Endothelial cell of umbilical vein (primary cell): ENCODE measurements at regions not wholly inside any gene's neighbourhood (a gene's known extent, or its start where the extent isn't known, plus 50 kb on each side); places are given as distances from the start of the nearest gene placed in this dataset.

Experiments
- BruUV-seq: library from RNA; stranded (reverse); fragments of 400-500 nt; replicated peaks from 2 replicates; lab custom pipeline; 2021; lab: Mats Ljungman, UMichigan
- CTCF ChIA-PET: fragments of 300-600, 350-600 bp; sonication (Branson Sonifier 250); formaldehyde crosslinking; loops from one replicate; lab custom pipeline; 2021; ENCODE audit warnings: antibody characterized with exemption, inconsistent platforms; lab: Charles Lee
- POLR2A ChIA-PET: fragments of 300-600, 350-600 bp; sonication (Branson Sonifier 250); formaldehyde crosslinking; loops from one replicate; lab custom pipeline; 2021; ENCODE audit warnings: antibody characterized with exemption, inconsistent platforms; lab: Charles Lee
- DNase-seq: peaks from one replicate; pipeline ENCODE4 v3.0.0-alpha.2; 2011; ENCODE audit warnings: low read depth, low spot score
- FAIRE-seq: peaks from 2 replicates; lab custom pipeline; 2011; peaks lifted over from hg19 to GRCh38; lab: Jason Lieb, UNC
- H2AFZ ChIP-seq: 2 replicates; pipeline ENCODE4 v1.6.0; 2012; ENCODE audit warnings: low read depth, low read length, control low read depth, inconsistent platforms
- H3K27ac ChIP-seq: 2 replicates; pipeline ENCODE4 v1.5.1; 2011; ENCODE audit warnings: low read depth, mild to moderate bottlenecking, control low read depth, low read length, moderate library complexity; ENCODE audit not compliant: insufficient read depth
- H3K27me3 ChIP-seq, 2 experiments: 2 replicates each; pipeline versions ENCODE4 v1.6.0 to v1.6.1; 2011; ENCODE audit warnings: low read length in 2 of 2, mixed read lengths in 1 of 2; ENCODE audit not compliant: control insufficient read depth in 2 of 2, insufficient read depth in 2 of 2
- H3K36me3 ChIP-seq, 2 experiments: 2 replicates in 1 of 2; 3 replicates in 1 of 2; pipeline ENCODE4 v1.5.1; 2011; ENCODE audit warnings: low read length in 2 of 2, mild to moderate bottlenecking in 1 of 2, moderate library complexity in 1 of 2; ENCODE audit not compliant: control insufficient read depth in 2 of 2, insufficient read depth in 2 of 2; ENCODE audit errors: extremely low read depth in 1 of 2
- H3K4me1 ChIP-seq: 3 replicates; pipeline ENCODE4 v1.5.1; 2011; ENCODE audit warnings: mild to moderate bottlenecking, low read length; ENCODE audit not compliant: control insufficient read depth, insufficient read depth; ENCODE audit errors: extremely low read depth
- H3K4me2 ChIP-seq: 2 replicates; pipeline ENCODE4 v1.6.1; 2011; ENCODE audit warnings: low read length, control low read depth, mixed read lengths; ENCODE audit not compliant: insufficient read depth
- H3K4me3 ChIP-seq, 3 experiments: fragments of 200-600 bp in 1 of 3; sonication (generic), shearing (Covaris generic) in 1 of 3; replicated peaks in 1 of 3; 2 replicates each; pipeline ENCODE4 v1.5.1; 2011 to 2016; ENCODE audit warnings: control low read depth in 3 of 3, low read length in 3 of 3, mild to moderate bottlenecking in 2 of 3, inconsistent platforms in 1 of 3, low read depth in 1 of 3, moderate library complexity in 1 of 3; ENCODE audit not compliant: insufficient read depth in 1 of 3
- H3K79me2 ChIP-seq: 2 replicates; pipeline ENCODE4 v1.6.0; 2012; ENCODE audit warnings: low read length, inconsistent platforms; ENCODE audit not compliant: control insufficient read depth, insufficient read depth
- H3K9ac ChIP-seq: replicated peaks from 2 replicates; pipeline ENCODE3; 2011; ENCODE audit warnings: low read length, control low read depth; ENCODE audit not compliant: insufficient read depth; ENCODE audit errors: extremely low read depth
- H3K9me1 ChIP-seq: replicated peaks from 3 replicates; pipeline ENCODE4 v1.6.0; 2011; ENCODE audit warnings: mild to moderate bottlenecking, low read length; ENCODE audit not compliant: control insufficient read depth, insufficient read depth; ENCODE audit errors: extremely low read depth
- H3K9me3 ChIP-seq: replicated peaks from 2 replicates; pipeline ENCODE4 v1.5.1; 2012; ENCODE audit warnings: low read length, inconsistent platforms; ENCODE audit not compliant: control insufficient read depth, insufficient read depth
- H4K20me1 ChIP-seq: replicated peaks from 2 replicates; pipeline ENCODE3; 2011; ENCODE audit warnings: mild to moderate bottlenecking, low read length; ENCODE audit not compliant: control insufficient read depth, insufficient read depth; ENCODE audit errors: extremely low read depth
- EZH2 ChIP-seq: IDR thresholded peaks from 2 replicates; pipeline ENCODE4 v1.6.1; 2012; ENCODE audit warnings: borderline replicate concordance, low read depth, mild to moderate bottlenecking, moderate library complexity, low read length, inconsistent platforms; ENCODE audit not compliant: severe bottlenecking
- FOS ChIP-seq: IDR thresholded peaks from 2 replicates; pipeline ENCODE4 v1.6.1; 2011; ENCODE audit warnings: mild to moderate bottlenecking, low read length, moderate library complexity, borderline replicate concordance; ENCODE audit not compliant: insufficient read depth
- GATA2 ChIP-seq: IDR thresholded peaks from 2 replicates; pipeline ENCODE4 v1.7.0; 2011; ENCODE audit warnings: low read depth, mild to moderate bottlenecking, moderate library complexity, mixed read lengths, low read length; ENCODE audit not compliant: insufficient read length, insufficient read depth
- JUN ChIP-seq: IDR thresholded peaks from 2 replicates; pipeline ENCODE4 v1.6.1; 2011; ENCODE audit warnings: borderline replicate concordance, low read depth; ENCODE audit not compliant: insufficient read length, insufficient read depth
- MYC ChIP-seq: IDR thresholded peaks from one replicate; pipeline ENCODE4 v1.6.1; 2011; ENCODE audit warnings: mild to moderate bottlenecking, low read depth, low read length
- POLR2A ChIP-seq: IDR thresholded peaks from 2 replicates; pipeline ENCODE4 v1.6.1; 2012; ENCODE audit warnings: low read depth, mild to moderate bottlenecking, control low read depth, low read length
- POLR2AphosphoS5 ChIP-seq: IDR thresholded peaks from 2 replicates; pipeline ENCODE4 v1.6.1; 2012; ENCODE audit warnings: low read depth, mild to moderate bottlenecking, control low read depth, low read length, moderate library complexity; ENCODE audit not compliant: insufficient read depth
- dilution Hi-C: fragments of 300-500 bp; cut with MboI; formaldehyde crosslinking; loops from one replicate; pipeline ENCODE4 v1.15.0; 2019; ENCODE audit warnings: low sequenced_read_pairs; ENCODE audit not compliant: extremely low pct_ligation_motif_present
- intact Hi-C: fragments of 100-400 bp; cut with micrococcal nuclease; formaldehyde crosslinking; loops from one replicate; pipeline ENCODE4 v1.10.0; 2022
- TF ChIP-seq, protein P1 (sequence below): IDR thresholded peaks from 2 replicates; pipeline ENCODE4 v1.6.1; 2011; ENCODE audit not compliant: insufficient read depth, insufficient read length
- TF ChIP-seq, protein P2 (sequence below), 2 donors: IDR thresholded peaks; 1 replicate in 1 of 2; 2 replicates in 1 of 2; pipeline ENCODE4 v1.5.1; 2011; ENCODE audit warnings: low read length in 2 of 2, mild to moderate bottlenecking in 2 of 2, moderate library complexity in 2 of 2, control low read depth in 1 of 2, inconsistent platforms in 1 of 2, low read depth in 1 of 2; ENCODE audit not compliant: insufficient read depth in 1 of 2; ENCODE audit errors: extremely low read depth in 1 of 2

DNA sequence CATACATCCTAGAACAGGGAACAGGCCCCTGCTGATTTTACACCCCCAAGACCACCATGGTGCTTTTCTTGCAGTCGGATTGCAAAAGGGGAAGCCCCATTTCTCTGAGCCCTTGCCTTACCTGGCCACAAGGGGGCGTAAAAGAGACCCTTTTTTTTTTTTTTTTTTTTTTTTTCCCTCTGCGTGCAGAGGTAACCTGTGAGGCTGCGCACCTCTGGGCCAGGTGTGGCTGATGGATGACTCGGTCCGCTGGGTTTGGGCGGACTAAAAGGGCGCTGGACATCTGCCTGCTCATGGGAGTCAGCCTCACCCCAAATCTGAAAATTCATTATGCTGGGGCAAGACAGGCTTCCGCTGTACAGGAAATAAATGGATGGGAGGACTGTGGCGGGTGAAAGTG lies 281.0 kb downstream of the CBLN1 start:
- Histone ChIP-seq H3K9me1 (no peaks in the 10 kb centered on the region), H3K27me3 (no peaks in the 10 kb centered on the region), H3K9ac (no peak overlapping the region), H3K9me3 (no peaks in the 10 kb centered on the region), H3K4me1 (no peaks in the 10 kb centered on the region), H3K4me2 (no peak overlapping the region), H3K4me3 (no peak overlapping the region), H4K20me1 (no peaks in the 10 kb centered on the region), H3K36me3 (no peaks in the 10 kb centered on the region), H3K27ac (no peak overlapping the region), H3K79me2 (no peaks in the 10 kb centered on the region), H2AFZ (no peak overlapping the region)
- intact Hi-C loops (no loop called here), dilution Hi-C loops (no loop called here)
- POLR2A ChIA-PET: no interaction called here
- CTCF ChIA-PET: no interaction called here
- FAIRE-seq (no peak), DNase-seq (no peak)
- no TSS peak for BruUV-seq
- TF ChIP-seq, protein P1, sequence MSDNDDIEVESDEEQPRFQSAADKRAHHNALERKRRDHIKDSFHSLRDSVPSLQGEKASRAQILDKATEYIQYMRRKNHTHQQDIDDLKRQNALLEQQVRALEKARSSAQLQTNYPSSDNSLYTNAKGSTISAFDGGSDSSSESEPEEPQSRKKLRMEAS: no peak
- TF ChIP-seq, protein P2, sequence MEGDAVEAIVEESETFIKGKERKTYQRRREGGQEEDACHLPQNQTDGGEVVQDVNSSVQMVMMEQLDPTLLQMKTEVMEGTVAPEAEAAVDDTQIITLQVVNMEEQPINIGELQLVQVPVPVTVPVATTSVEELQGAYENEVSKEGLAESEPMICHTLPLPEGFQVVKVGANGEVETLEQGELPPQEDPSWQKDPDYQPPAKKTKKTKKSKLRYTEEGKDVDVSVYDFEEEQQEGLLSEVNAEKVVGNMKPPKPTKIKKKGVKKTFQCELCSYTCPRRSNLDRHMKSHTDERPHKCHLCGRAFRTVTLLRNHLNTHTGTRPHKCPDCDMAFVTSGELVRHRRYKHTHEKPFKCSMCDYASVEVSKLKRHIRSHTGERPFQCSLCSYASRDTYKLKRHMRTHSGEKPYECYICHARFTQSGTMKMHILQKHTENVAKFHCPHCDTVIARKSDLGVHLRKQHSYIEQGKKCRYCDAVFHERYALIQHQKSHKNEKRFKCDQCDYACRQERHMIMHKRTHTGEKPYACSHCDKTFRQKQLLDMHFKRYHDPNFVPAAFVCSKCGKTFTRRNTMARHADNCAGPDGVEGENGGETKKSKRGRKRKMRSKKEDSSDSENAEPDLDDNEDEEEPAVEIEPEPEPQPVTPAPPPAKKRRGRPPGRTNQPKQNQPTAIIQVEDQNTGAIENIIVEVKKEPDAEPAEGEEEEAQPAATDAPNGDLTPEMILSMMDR (IDR thresholded peaks at IDR 0.05; ENCODE audit: extremely low read depth in 1 of 2, insufficient read depth in 1 of 2, low read depth in 1 of 2, low read length in 2 of 2): no peak
- TF ChIP-seq EZH2 (no peak), POLR2A (no peak), GATA2 (no peak), MYC (no peak), FOS (no peak), JUN (no peak), POLR2AphosphoS5 (no peak)
